Endodermal cell (in vitro differentiated cells): ENCODE measurements at regions not wholly inside any gene's neighbourhood (a gene's known extent, or its start where the extent isn't known, plus 50 kb on each side); places are given as distances from the start of the nearest gene placed in this dataset.

ENCODE experiments used
- DNase-seq: peaks from one replicate; pipeline ENCODE4 v3.0.0-alpha.2; 2017
- H3K27ac ChIP-seq: 2 replicates; pipeline ENCODE4 v1.5.1; 2013; ENCODE audit warnings: mild to moderate bottlenecking, low read depth, low read length, moderate library complexity
- H3K27me3 ChIP-seq: 2 replicates; pipeline ENCODE4 v1.6.1; 2013; ENCODE audit warnings: mild to moderate bottlenecking, low read length, moderate library complexity; ENCODE audit not compliant: insufficient read depth, control insufficient read depth, poor library complexity, severe bottlenecking
- H3K36me3 ChIP-seq: 2 replicates; pipeline ENCODE4 v1.7.0; 2013; ENCODE audit warnings: mild to moderate bottlenecking, low read length, moderate library complexity; ENCODE audit not compliant: control insufficient read depth, insufficient read depth
- H3K4me1 ChIP-seq: one replicate; pipeline ENCODE4 v1.7.0; 2013; ENCODE audit warnings: low read length; ENCODE audit not compliant: control insufficient read depth, insufficient read depth
- H3K4me3 ChIP-seq: 2 replicates; pipeline ENCODE4 v1.5.1; 2013; ENCODE audit warnings: mild to moderate bottlenecking, low read length, moderate library complexity
- H3K9ac ChIP-seq: 2 replicates; pipeline ENCODE4 v1.6.1; 2013; ENCODE audit warnings: mild to moderate bottlenecking, low read length, moderate library complexity; ENCODE audit not compliant: poor library complexity, severe bottlenecking; ENCODE audit errors: extremely low read depth
- H3K9me3 ChIP-seq: 2 replicates; pipeline ENCODE4 v1.6.1; 2013; ENCODE audit warnings: mild to moderate bottlenecking, low read length, moderate library complexity; ENCODE audit not compliant: control insufficient read depth
- H3K27ac Mint-ChIP-seq: 2 replicates; pipeline ENCODE4 v1.8.0; 2020; ENCODE audit warnings: mixed read lengths
- H3K27me3 Mint-ChIP-seq: 2 replicates; pipeline ENCODE4 v1.8.0; 2021; ENCODE audit warnings: mild to moderate bottlenecking, mixed read lengths; ENCODE audit not compliant: insufficient read depth
- H3K36me3 Mint-ChIP-seq: 2 replicates; pipeline ENCODE4 v1.8.0; 2020; ENCODE audit warnings: low read depth, mixed read lengths
- H3K4me1 Mint-ChIP-seq: 2 replicates; pipeline ENCODE4 v1.8.0; 2020; ENCODE audit warnings: mixed read lengths
- H3K4me3 Mint-ChIP-seq: 2 replicates; pipeline ENCODE4 v1.8.0; 2020; ENCODE audit warnings: mild to moderate bottlenecking, moderate library complexity, mixed read lengths
- H3K9me3 Mint-ChIP-seq: 2 replicates; pipeline ENCODE4 v1.8.0; 2020; ENCODE audit warnings: mild to moderate bottlenecking, mixed read lengths
- CTCF ChIP-seq: fragments of 200-600 bp; sonication (generic); conservative IDR thresholded peaks from 2 replicates; pipeline ENCODE4 v1.5.0; 2021; ENCODE audit warnings: antibody characterized with exemption, mild to moderate bottlenecking
- WGBS, 2 experiments: methylation state at CpG; one replicate each; pipeline versions ENCODE4 v1.1.5 to v1.1.7; 2013; ENCODE audit warnings: missing lambda C conversion rate in 2 of 2, mixed read lengths in 1 of 2; ENCODE audit not compliant: insufficient coverage in 1 of 2, insufficient read length in 1 of 2; 5-methylcytosine and 5-hydroxymethylcytosine counted together

DNA sequence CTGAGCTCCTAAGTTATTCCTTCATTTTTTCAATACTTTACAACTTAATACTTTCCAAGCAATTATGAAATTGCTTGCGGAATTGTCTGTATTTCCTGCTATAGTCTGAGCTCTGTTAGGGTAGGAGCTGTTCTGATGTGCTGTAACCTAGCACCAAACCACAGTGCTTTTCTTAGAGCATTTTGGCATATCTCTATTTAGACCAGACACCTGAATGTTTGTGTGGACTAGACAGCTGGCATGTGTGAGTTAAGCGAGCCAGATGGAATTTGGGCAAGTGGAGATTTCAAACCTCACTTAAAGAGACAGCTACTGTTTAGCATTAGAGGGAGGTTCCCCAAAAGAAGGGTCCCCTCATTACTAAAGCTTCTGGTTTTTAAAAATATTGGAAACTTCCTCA is 106.1 kb downstream of the RWDD3 start:
- no peak overlapping the region for H3K27ac ChIP-seq

DNA sequence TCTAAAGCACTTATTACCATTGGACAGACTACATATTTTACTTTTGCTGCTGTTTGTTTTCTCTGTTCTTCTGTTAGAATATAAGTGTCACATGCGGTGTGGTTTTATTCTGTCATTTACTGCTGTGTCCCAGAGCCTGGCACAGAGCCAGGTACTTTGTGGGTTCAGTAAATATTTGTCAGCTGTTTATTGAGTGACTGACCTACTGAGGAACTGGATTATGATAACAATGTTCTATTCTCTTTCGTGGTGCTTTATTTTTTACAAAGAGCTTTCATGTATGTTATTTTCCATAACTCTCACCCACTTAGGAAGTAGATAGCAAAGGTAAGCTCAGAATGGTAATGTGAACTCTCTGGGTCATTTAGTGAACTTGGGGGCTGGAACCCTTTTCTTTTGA is 118.8 kb downstream of the RWDD3 start:
- H3K27me3 ChIP-seq = no peaks in the 10 kb centered on the region
- 90 to 100% methylated on average over 2 of the region's 2 CpGs for WGBS, 2 experiments
- no peaks in the 10 kb centered on the region for H3K9me3 ChIP-seq
- no peaks in the 10 kb centered on the region for H3K4me1 ChIP-seq
- no peaks in the 10 kb centered on the region for H3K36me3 Mint-ChIP-seq
- no peaks in the 10 kb centered on the region for H3K36me3 ChIP-seq
- no peak overlapping the region for H3K4me3 ChIP-seq
- H3K9ac ChIP-seq = no peak overlapping the region
- no peaks in the 10 kb centered on the region for H3K27me3 Mint-ChIP-seq
- no peak overlapping the region for H3K27ac ChIP-seq
- H3K27ac Mint-ChIP-seq = no peak overlapping the region
- TF ChIP-seq CTCF = no peak
- no peak for DNase-seq
- H3K9me3 Mint-ChIP-seq = no peaks in the 10 kb centered on the region
- no peak overlapping the region for H3K4me3 Mint-ChIP-seq
- peaks cover 7% of the 10 kb centered on the region for H3K4me1 Mint-ChIP-seq

More for the DNA sequence above, 106.1 kb downstream of the RWDD3 start:
- Histone ChIP-seq H3K9me3 (no peaks in the 10 kb centered on the region), H3K4me1 (no peaks in the 10 kb centered on the region), H3K9ac (no peak overlapping the region), H3K36me3 (no peaks in the 10 kb centered on the region), H3K27me3 (no peaks in the 10 kb centered on the region), H3K4me3 (no peak overlapping the region)
- H3K4me3 Mint-ChIP-seq = no peak overlapping the region
- H3K36me3 Mint-ChIP-seq = no peaks in the 10 kb centered on the region
- WGBS, 2 experiments = 84% methylated on average over 2 of the region's 2 CpGs; no CpG with 5 or more reads in 1 of the 2 experiments
- no peak for TF ChIP-seq CTCF
- H3K4me1 Mint-ChIP-seq = no peaks in the 10 kb centered on the region
- no peak for DNase-seq
- no peak overlapping the region for H3K27ac Mint-ChIP-seq
- H3K27me3 Mint-ChIP-seq = no peaks in the 10 kb centered on the region
- H3K9me3 Mint-ChIP-seq = no peaks in the 10 kb centered on the region

DNA sequence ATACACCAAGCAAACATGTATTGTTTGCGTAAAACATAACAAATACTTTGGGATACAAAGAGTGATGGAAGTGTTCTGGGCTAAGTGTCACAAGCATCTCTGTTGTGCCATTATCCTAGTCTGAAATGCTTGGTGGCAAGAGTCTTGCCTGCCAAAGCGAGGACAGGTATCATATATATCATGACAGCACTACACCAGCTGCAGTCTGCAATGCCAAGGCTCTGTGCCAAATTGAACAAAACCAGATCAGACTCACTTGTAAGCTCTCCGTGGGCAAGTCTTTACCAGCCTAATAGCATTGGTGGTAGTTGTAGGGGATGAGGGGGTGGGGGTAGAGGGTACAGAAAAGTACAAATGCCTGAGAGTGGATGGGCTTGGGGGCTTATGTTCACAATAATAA is 119.2 kb downstream of the RWDD3 start:
- Mint-ChIP-seq H3K27me3 (no peaks in the 10 kb centered on the region), H3K4me1 (peaks cover 7% of the 10 kb centered on the region), H3K9me3 (no peaks in the 10 kb centered on the region), H3K36me3 (no peaks in the 10 kb centered on the region), H3K27ac (no peak overlapping the region), H3K4me3 (no peak overlapping the region)
- Histone ChIP-seq H3K4me1 (no peaks in the 10 kb centered on the region), H3K36me3 (no peaks in the 10 kb centered on the region), H3K27ac (no peak overlapping the region), H3K9ac (no peak overlapping the region), H3K4me3 (no peak overlapping the region), H3K9me3 (no peaks in the 10 kb centered on the region), H3K27me3 (no peaks in the 10 kb centered on the region)
- WGBS, 2 experiments = 61% methylated on average over 3 of the region's 3 CpGs; no CpG with 5 or more reads in 1 of the 2 experiments
- DNase-seq = no peak
- no peak for TF ChIP-seq CTCF
